GDM1 (cell line): ENCODE measurements at regions not wholly inside any gene's neighbourhood (a gene's known extent, or its start where the extent isn't known, plus 50 kb on each side); places are given as distances from the start of the nearest gene placed in this dataset.

Experiments
- DNase-seq: peaks from one replicate; lab custom pipeline; 2025; lab: John Stamatoyannopoulos, UW

GRCh38 chr4:32569861-32570260 lies 1849.7 kb downstream of the PCDH7 start:
- DNase-seq: peak; percentile 85

- DNase-seq: no peak
Measured at GRCh38 chr4:32572366-32572765, 1852.2 kb downstream of the PCDH7 start.

GRCh38 chr4:32574803-32575202 lies 1854.6 kb downstream of the PCDH7 start:
- DNase-seq: no peak

GRCh38 chr4:32589097-32589496 lies 1868.9 kb downstream of the PCDH7 start:
- no peak for DNase-seq

GRCh38 chr4:32589853-32590252 lies 1869.7 kb downstream of the PCDH7 start:
- no peak for DNase-seq

GRCh38 chr4:32597354-32597753 lies 1877.2 kb downstream of the PCDH7 start:
- DNase-seq: no peak

GRCh38 chr4:32601848-32602247 lies 1881.7 kb downstream of the PCDH7 start:
- DNase-seq: no peak

GRCh38 chr4:32607978-32608377 lies 1887.8 kb downstream of the PCDH7 start:
- DNase-seq: no peak

- DNase-seq: no peak
Measured at GRCh38 chr4:32624943-32625603, 1904.9 kb downstream of the PCDH7 start.

GRCh38 chr4:32625687-32626337 lies 1905.6 kb downstream of the PCDH7 start:
- no peak for DNase-seq

GRCh38 chr4:32631831-32632230 lies 1911.7 kb downstream of the PCDH7 start:
- DNase-seq: no peak

GRCh38 chr4:32633421-32633820 lies 1913.3 kb downstream of the PCDH7 start:
- DNase-seq: no peak

GRCh38 chr4:32645653-32646052 lies 1925.5 kb downstream of the PCDH7 start:
- no peak for DNase-seq

GRCh38 chr4:32658019-32658418 lies 1937.8 kb downstream of the PCDH7 start:
- DNase-seq: no peak

GRCh38 chr4:32661229-32661628 lies 1941.1 kb downstream of the PCDH7 start:
- no peak for DNase-seq

- no peak for DNase-seq
Measured at GRCh38 chr4:32662803-32663202, 1942.6 kb downstream of the PCDH7 start.

GRCh38 chr4:32672359-32672758 lies 1952.2 kb downstream of the PCDH7 start:
- DNase-seq: no peak

- DNase-seq: no peak
Measured at GRCh38 chr4:32680946-32681345, 1960.8 kb downstream of the PCDH7 start.

- no peak for DNase-seq
Measured at GRCh38 chr4:32684160-32684559, 1964.0 kb downstream of the PCDH7 start.

GRCh38 chr4:32686123-32686522 lies 1966.0 kb downstream of the PCDH7 start:
- no peak for DNase-seq

- DNase-seq: no peak
Measured at GRCh38 chr4:32689518-32689917, 1969.3 kb downstream of the PCDH7 start.

GRCh38 chr4:32697281-32697814 lies 1977.2 kb downstream of the PCDH7 start:
- no peak for DNase-seq

GRCh38 chr4:32700838-32701237 lies 1980.7 kb downstream of the PCDH7 start:
- no peak for DNase-seq

- DNase-seq: no peak
Measured at GRCh38 chr4:32706893-32707292, 1986.7 kb downstream of the PCDH7 start.
